ENCODE measurements at regions not wholly inside any gene's neighbourhood (a gene's known extent, or its start where the extent isn't known, plus 50 kb on each side); places are given as distances from the start of the nearest gene placed in this dataset.

- TF ChIP-seq CTCF (IDR thresholded peaks at IDR 0.05) (no peak), EP300 (IDR thresholded peaks at IDR 0.05) (no peak), POLR2A (IDR thresholded peaks at IDR 0.05; ENCODE audit: low read depth) (no peak)
These were observed 557.2 kb downstream of the MATN1 start for GRCh38 chr1:30166174-30166573.

Measured in esophagus muscularis mucosa (tissue), 4 donors.